HK-2 (cell line): ENCODE measurements at regions not wholly inside any gene's neighbourhood (a gene's known extent, or its start where the extent isn't known, plus 50 kb on each side); places are given as distances from the start of the nearest gene placed in this dataset.

Experiments
- DNase-seq: peaks from one replicate; pipeline ENCODE4 v3.0.0-alpha.2; 2018; ENCODE audit not compliant: unreplicated experiment

DNA sequence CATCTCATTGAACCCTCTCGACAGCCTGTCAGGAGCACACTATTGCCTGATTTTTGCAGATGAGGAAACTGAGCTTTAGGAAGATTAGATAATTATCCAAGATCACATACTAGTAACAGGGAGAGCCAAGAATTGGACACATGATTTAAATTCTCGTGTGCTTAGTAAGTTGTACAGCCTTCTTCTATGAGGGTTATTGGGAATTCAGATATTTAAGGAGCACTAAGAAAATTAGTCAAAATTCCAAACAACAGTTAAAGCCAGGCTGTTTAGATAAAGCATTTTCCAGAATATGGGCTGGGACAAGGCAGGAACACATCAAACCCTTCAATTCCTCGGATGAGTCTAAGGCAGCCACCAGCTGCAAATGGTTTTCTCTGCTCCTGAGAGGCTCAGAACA, 148.8 kb downstream of the TMEM30B start:
- no peak for DNase-seq

DNA sequence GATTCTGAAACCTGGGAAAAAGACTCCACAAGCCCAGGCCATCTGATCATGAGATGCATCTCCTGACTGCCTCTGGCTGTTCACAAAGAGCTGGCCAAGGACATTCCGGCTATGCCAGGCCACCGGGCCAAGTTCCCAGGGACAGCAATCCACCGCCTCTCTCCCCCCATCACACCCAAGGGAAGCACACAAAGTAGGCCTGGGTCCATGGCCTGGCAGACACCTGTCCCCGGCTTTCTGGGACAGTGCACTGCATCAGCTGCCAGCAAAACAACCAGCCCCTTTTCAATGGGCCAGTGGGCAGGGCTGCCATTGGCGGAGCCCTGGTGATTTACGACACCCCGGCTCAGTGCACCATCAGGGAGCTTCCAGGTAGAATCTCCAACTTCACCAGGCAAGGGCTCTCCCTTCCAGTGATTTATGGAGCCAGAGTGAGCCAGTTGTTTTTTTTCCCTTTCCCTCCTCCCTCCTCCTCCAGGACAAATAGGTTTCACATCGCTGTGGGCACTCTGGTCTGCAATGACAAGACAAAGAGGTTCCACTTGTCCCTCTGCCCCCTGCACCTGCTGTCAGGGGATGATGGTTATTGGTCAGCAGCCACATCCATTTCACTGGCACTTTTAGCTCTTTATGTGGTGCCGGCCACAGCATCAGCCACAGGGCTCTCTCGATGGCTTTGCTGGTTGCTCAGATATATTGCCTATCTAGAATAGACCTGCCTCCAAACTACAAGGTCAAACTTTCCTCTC, 149.6 kb downstream of the SLC38A6 start:
- DNase-seq, result no peak

DNA sequence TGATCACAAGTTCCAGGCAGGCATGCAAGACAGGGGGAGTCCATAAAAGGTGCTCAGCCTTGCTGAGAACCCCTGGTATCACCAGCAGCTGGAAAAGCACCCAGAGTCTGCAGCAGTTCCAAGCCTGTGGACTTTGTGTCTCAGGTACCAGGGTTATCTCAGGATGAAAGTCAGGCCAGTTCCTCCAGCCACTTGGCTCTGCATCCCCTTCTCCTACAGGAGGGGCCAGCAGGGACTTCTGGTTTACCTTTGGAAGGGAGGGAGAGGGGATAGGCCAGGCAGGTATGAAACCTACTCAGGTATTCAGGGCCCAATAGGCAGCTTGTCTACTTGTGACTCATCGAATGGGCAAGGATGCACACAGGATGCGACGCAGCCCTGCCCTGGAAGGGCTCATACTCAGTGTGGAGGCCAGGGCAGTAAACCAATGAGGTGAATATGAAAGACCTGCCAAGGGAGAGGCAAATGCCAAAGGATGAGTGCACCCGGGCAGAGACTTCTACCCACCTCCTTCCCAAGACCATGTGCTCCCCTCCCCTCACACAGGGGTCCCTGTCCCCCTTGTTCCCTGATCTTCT, 148.2 kb downstream of the SLC38A6 start:
- no peak for DNase-seq

DNA sequence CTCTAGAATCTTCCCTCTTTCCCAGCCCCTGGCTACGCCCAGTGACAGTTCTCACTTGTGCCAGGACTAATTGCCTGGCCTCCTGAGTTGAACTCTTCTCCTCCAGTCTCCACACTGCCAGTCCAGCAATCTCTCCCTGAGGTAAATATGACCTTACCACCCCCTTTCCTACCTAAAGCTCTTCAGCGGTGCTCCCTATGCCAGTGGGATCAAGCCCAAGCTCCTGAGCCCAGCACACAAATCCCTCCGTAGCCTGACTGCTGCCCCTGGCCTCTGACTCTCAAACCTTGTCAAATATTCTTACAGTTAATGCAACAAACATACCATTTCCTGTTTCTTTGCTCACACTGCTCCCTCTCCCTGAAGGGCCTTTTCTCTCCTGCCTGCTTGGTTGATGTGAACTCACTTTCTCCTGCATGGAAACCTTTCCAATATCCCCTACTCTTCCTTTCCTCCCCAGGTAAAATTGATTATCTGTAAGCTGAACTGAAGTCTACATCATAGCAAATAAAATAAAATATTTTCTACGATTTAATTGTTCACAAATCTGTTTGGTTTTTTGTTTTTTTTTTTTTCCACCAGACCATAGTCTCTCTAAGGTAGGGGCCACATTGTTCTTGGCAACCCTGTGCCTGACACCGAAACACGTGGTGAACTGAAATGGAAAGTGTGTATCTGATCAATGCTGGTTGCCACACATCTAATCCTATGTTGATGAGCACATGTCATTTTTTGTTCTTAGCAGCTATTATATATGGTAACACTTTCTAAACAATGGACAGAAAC, 147.5 kb downstream of the SLC38A6 start:
- no peak for DNase-seq

DNA sequence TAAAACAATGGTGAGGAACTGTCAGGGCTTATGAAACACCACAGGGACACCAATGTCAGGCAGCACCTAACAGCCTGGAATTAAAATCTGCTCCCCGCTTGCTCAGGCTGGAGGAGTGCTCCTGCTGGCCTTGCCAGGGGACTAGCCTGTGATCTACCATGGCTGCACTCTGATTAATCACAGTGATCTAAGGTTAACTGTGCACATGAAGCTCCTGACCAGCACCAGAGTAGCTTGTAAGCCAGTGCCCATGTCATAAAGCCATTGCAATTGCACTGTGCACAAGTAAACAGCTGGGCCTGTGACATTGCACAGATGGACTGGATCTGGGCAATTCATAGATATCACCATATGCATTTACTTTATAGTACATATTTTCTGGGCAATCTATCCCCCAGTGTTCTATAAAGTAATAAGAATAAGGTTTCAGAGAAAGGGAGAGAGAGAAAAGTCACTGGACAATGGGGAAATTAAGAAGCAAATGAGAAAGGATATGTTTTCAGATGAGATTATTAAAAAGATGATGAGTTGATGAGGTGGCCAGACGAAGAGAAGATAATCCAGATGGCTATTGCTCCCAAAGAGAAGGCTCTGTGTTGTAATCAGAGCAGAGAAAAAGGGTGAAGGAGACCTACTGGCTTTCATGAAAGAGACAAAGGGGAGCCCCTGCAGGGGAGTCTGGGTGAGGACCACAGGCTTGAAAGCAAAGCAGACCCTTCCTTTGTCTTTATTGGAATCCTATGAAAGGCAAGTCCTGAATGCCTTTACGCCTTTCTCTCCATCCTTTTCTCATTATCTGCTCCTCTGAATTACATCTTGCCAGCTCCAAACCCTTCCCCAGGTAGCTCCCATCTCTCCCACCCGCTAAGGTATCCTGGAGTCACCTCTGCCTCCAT, 145.8 kb downstream of the SLC38A6 start:
- DNase-seq, result no peak

DNA sequence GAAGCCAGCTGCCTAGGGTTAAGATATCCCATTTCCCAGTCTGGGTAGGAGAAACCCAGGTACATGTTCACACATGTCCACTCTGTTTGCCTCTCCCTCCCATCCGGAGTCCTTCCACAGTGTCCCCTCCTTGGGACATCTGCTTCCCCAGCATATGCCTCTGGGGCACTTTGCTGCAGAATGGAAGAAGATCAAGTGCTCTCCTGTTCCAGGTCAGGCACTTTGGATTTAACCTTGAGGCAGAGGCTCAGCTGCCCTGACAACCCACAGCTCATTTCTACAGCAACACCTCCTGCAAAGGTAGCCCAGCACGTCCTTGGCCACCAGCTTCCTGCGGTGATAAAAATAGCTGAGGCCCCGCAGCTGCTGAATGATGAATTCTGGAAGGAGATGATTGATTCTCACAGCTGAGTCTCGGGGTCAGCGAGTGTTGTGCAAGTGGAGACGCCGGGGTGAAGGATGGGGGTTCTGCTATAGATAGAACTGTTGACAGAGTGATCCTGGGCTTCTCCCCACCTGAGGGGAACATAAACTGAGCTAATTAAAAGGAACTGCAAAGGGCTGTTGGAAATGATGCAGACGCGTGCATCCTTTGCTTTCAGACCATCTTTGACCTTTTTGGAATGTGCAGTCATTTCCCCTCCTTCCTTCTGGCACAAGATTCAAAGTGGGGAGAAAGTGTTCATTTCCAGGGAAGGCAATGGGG, 145.0 kb downstream of the SLC38A6 start:
- DNase-seq, result no peak

DNA sequence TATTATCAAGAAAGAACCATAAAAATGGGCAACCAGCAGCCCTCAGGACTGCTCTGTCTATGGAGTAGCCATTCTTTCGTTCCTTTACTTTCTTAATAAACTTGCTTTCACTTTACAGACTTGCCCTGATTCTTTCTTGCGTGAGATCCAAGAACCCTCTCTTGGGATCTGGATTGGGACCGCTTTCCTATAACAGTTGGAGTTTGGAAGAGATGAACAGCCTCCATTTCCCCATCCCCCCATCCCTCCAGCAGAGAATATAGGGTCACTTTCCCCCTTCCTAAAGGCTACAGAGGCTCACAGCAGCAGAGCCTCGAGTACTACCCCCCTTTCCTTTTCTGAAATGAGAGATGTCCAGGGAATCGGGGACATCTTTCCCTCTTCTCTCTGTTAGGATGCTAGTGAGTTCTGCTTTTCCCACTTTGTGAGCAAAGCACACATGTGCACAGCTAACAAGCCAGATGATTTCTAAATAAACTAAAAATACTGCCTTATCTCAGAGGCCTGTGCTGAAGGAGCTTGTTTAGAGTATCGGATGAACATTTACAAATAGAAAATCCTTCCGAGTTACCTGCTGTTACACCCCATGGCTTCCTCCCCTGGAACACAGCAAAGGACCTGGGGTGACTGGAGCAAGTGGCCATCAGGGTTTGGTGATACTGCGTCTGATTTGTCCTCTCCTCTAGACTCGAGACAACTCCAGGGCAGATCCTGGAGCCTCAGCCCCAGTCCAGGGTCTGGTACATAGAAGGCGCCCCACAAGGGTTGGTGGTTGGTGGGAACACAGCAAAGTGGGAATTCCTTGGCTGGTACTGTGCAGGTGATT, 144.2 kb downstream of the SLC38A6 start:
- no peak for DNase-seq

DNA sequence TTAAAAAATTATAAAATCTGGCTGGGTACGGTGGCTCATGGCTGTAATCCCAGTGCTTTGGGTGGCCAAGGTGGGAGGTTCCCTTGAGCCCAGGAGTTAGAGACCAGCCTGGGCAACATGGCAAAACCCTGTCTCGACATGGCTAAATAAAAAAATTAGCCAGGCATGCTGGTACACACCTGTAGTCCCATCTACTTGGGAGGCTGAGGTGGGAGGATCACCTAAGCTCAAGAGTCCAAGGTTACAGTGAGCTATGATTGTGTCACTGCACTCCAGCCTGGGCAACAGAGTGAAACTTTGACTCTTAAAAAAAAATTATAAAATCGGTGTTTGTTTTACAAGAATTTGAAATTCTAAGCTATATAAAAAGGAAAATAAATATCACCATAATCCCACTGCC, 141.8 kb downstream of the SLC38A6 start:
- no peak for DNase-seq

DNA sequence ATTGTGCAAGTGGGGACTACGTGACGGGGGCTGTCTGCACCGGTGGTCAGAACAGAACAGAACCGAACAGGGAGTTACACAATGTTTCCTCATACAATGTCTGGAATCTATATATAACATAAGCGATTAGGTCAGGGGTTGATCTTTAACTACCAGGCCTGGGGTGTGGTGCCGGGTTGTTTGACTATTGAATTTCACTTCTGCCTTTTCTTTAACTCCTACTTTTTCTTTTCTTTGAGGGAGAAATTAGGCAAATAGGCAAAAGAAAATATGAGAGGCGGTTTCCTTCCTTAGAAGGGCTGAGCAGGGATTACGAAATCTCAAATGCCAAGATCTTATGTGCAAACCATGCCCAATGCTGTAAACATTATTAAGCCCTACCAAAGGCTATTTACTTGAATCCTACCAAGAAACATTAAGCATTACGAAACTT, 140.3 kb downstream of the SLC38A6 start:
- no peak for DNase-seq

DNA sequence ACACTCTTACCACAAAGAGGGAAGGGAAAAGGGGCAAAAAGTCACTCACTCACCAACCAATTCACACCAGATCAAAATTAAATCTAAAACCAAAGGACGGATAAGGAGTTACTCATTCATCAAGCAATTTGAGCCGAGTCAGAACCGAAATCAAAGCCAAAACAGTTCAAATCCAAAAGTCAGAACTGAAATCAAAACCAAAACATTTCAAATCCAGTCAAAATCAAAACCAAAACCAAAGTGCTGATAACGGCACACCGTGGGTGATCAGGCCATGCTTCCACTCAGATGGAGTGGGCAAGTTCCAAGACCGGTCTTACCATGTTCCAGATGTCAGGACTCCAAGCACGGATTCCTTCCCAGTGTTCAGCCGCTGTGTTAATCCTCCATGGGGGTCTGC, 139.5 kb downstream of the SLC38A6 start:
- DNase-seq, result no peak

DNA sequence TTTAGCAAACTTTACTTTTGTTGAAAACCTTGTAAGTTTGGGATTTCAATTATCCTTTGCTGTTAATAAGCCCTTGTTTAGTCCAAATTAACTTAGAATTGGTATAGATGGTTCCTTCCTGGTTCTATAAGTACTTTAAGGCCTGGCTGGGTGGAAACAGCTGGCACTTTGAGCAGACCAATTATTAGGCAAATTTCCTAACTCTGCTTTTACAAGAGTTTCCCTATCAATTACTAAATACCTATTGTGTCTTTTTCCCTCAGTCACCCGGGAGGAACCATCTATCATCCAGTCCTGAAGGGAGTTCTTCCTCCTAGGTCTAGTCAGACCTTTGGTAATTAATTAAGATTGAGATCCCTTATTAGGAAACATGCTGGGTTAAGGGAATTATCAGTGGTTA, 138.0 kb downstream of the SLC38A6 start:
- DNase-seq, result no peak

DNA sequence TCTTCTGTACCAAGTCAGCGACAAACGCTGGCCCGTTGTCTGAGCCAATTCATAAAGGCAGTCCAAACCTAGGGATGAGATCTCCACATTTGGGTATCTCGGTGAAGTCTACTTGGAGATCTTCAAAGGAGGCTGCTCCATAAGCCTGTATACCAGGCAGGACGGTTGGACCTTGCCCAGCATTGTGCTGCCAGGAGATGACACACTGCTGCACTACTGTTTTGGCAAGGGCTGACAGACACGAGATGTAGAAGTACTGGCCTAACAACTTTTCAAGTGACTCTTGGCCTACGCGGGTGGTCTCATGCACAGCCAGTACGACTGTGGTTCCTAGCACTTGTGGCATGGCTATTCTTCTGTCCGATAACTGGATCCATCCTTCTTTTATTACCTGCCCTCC, 135.3 kb downstream of the SLC38A6 start:
- DNase-seq, result no peak

DNA sequence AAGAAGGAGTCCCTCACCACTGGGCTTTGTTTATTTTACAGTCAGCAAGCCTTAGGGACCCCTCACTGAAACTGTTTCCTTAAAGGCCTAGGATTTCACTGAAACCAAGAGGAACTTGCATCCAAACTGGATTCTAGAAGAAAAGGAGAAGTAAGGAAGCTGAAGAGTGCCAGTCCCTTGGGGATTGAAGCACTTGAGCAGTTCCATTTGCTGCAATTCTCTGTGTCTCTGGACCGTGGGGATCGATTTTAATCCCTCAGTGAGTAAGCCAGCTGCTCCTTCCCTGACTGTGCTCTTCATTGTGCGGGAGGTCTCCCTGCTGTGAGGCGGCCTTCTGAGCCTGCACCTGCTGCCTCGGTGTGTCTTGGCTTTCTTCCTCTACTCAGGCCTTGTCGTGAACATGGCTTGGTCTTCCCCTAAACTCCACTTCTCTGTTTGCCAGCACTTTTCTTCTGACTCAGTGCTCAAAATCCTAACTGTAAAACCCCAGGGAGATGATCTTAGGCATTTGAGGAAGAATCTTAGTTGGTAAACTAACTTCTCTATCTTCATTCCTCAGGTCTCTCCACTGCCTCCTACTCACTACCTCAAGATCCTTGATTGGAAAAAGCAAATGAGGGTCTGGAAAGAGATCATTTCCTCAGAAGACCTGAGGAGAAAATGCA, 132.6 kb downstream of the SLC38A6 start:
- DNase-seq, result no peak

DNA sequence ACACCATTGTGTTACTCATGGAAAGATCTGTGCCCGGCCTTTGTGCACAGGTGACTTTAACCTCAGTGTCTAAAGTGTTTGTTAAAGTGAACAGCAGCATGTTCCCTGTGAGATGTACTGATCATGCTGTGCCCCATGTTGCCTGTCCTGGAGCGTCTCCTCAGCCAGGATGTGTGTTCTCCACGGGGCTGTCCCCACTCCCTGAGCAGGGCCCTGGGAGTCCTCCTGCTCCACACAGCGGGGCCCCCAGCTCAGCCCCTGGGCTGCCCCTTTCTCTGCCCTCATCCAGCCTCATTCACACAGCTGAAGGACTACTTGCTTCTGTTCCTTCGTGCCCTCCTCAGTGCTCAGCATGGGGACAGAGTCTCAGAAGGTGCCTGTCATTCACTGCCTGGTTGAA, 131.5 kb downstream of the SLC38A6 start:
- no peak for DNase-seq

DNA sequence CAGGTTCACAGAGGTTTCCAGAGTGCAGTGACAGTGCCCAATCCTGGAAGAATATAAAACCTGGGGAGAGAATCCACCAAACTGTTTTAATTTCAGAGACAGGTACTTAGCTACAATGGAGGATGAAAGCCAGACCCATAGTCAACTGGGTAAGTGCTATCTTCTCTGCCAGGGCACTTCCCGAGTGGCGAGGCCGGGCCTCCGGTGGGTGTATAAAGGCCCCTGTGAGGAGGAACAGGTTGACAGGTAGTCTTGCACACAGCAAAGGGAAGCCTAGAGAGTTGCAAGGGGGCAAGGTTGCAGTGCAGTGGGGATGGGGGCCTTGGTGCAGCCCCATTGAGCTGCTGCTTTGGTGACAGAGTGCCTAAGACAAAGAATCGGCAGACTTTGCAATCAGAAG, 130.7 kb downstream of the SLC38A6 start:
- DNase-seq, result no peak

DNA sequence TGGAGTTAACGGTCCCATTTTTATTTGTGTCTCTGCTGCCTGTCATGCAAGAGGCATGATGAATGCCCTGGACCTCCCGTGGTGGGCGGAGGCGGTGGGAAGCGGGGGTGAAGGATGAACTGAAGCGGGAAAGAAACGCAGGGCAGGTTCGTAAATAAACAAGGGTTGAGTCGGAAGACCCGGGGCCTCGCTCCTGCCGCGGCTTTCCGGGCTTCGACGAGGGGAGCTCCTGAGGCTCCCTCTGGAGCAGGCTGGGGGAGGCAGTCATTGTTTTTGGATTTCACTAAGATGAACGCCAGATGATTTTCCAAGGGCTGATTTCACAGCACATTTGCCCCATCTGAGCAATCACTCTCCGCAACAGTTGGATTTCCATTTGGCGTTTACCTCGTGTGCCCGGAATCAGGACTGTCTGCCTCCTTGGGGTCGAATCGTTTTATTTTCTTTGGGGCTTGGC, 130.2 kb downstream of the SLC38A6 start:
- DNase-seq, result no peak

DNA sequence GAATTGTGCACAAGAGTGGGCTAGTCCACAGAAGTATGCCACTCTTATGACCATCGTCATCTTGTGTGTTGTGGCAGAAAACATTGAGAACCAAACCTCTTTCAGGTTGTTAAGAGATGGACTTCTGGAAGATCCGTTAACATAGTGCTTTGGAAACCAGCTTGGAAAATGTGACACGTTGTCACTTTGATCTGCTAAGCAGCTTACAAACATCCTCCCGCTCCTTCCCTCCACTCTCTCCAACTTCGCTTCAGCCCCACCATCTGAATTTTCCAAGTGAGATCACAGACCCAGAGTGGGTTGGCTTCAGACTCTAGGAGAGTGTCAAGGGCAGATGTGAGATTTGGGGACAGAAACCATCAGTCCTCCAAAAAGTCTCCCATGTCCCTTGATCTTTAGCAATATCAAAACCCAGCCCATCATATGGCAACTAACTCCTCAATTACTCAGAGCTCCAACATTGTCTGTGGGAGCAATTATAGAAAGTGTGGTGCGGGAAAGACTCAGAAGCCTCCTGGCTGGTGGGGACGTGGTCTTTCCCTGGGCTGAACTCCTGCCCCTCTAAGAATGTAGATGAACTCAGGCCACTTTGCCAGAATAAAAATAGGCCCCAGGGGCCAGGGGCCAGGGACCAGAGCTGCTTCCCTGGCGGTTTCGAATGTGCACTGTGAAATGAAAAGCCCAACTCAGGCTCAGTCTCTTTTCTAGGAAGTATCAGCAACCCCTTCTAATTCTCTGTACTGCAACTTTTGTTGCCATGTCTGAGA, 129.5 kb downstream of the SLC38A6 start:
- DNase-seq, result no peak

DNA sequence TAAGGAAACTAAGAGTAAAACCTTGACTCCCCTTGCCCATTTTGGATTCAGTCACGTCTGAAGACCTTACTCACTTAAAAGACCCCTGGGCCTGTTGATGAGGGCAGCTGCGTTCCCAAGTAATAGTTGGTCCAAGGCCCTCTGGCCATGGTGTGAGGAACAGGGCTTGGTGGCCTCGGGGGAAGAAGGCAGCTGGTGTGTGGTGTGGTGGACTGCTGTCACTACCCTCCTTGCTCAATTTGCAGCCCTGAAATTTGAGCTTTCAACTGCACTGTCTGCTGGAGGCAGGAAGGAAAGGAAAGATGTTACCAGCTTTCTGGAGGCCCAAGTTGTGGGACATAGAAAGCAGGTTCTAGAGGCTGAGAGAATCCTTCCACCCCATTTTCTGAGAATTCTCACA, 128.2 kb downstream of the SLC38A6 start:
- no peak for DNase-seq

DNA sequence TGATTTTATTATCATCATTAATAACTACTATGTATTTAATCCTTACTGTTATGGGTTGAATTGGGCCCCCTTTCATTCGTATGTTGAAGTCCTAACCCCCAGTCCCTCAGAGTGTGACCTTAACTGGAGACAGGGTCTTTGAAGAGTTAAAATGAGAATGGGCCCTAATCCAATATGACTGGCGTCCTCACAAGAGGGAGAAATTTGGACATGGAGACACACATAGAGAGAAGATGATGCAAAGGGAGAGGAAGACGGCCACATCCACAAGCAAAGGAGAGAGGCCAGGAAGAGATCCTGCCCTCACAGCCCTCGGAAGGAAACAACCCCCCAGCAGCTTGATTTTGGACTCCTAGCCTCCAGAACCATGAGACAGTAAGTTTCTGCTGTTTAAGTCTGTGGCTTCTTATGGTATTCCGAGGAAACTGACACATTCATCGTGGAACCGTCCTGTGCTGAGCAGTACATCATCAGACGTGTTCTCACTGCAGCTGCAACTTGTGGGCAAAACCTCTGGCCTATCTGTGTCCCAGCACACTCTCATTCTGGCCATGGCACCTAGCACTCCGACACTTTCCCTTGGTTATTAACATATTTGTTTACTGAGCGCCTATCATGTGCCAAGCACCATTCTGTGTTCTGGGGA, 127.6 kb downstream of the SLC38A6 start:
- no peak for DNase-seq
